Activated CD4-positive, alpha-beta T cell treated with anti-CD3 and anti-CD28 coated beads for 36 hours (primary cell): ENCODE measurements at regions not wholly inside any gene's neighbourhood (a gene's known extent, or its start where the extent isn't known, plus 50 kb on each side); places are given as distances from the start of the nearest gene placed in this dataset.
"Not testable (repeated sequence)": the region's sequence is repeated elsewhere in the genome, so short reads cannot be mapped to it uniquely, and the experiment has no call there.

ENCODE experiments used
- ATAC-seq: fragments of 200-7000 bp; cut with Tn5 transposase; one replicate; pipeline ENCODE4 v1.10.0; 2021; ENCODE audit warnings: mild to moderate bottlenecking, moderate library complexity
- CTCF ChIA-PET: fragments of 350-600 bp; sonication (Branson Sonifier 250); formaldehyde crosslinking; loops from one replicate; lab custom pipeline; 2021; ENCODE audit warnings: antibody characterized with exemption; lab: Charles Lee
- POLR2A ChIA-PET: fragments of 350-600 bp; sonication (Branson Sonifier 250); formaldehyde crosslinking; loops from one replicate; lab custom pipeline; 2021; ENCODE audit warnings: antibody characterized with exemption, inconsistent platforms; lab: Charles Lee
- DNase-seq: peaks from one replicate; pipeline ENCODE4 v3.0.0-alpha.2; 2020
- H3K27ac Mint-ChIP-seq: one replicate; pipeline ENCODE4 v1.8.0; 2021; ENCODE audit warnings: mixed read lengths
- H3K27me3 Mint-ChIP-seq: one replicate; pipeline ENCODE4 v1.8.0; 2021; ENCODE audit warnings: mixed read lengths
- H3K36me3 Mint-ChIP-seq: one replicate; pipeline ENCODE4 v1.8.0; 2021; ENCODE audit warnings: low read depth, mixed read lengths
- H3K4me1 Mint-ChIP-seq: one replicate; pipeline ENCODE4 v1.8.0; 2021; ENCODE audit warnings: mixed read lengths
- H3K4me3 Mint-ChIP-seq: one replicate; pipeline ENCODE4 v1.8.0; 2021; ENCODE audit warnings: mild to moderate bottlenecking, moderate library complexity, mixed read lengths
- H3K9me3 Mint-ChIP-seq: one replicate; pipeline ENCODE4 v1.8.0; 2021; ENCODE audit warnings: low read depth, mixed read lengths
- intact Hi-C, 2 experiments: fragments of 100-400 bp; cut with DNase I in 1 of 2; cut with micrococcal nuclease in 1 of 2; formaldehyde crosslinking; loops; one replicate each; pipeline versions ENCODE4 v1.14.2 to v1.15.1; 2022 to 2024; cut with DNase I, micrococcal nuclease

- ATAC-seq (no peak), DNase-seq (no peak)
- Mint-ChIP-seq H3K4me3 (no peak overlapping the region), H3K4me1 (peaks cover 3% of the 10 kb centered on the region), H3K27me3 (no peaks in the 10 kb centered on the region), H3K36me3 (no peaks in the 10 kb centered on the region), H3K9me3 (no peaks in the 10 kb centered on the region), H3K27ac (no peak overlapping the region)
- ChIA-PET POLR2A (interaction anchor here (0.7 kb wide), 1 partner anchor 1795 kb away, joined by 7 read pairs; no protein-coding TSS in a partner anchor), CTCF (interaction anchor here (0.8 kb wide), 1 partner anchor 9 kb away, joined by 3 read pairs; no protein-coding TSS in a partner anchor)
- intact Hi-C loops: no loop called here
These were observed 57.6 kb upstream of the TIAM2 start for GRCh38 chr6:154937306-154938220.

GRCh38 chr6:154938221-154938580 lies 56.9 kb upstream of the TIAM2 start:
- intact Hi-C loops: no loop called here
- Mint-ChIP-seq H3K27ac (no peak overlapping the region), H3K9me3 (no peaks in the 10 kb centered on the region), H3K4me3 (no peak overlapping the region), H3K4me1 (no peaks in the 10 kb centered on the region), H3K27me3 (no peaks in the 10 kb centered on the region), H3K36me3 (no peaks in the 10 kb centered on the region)
- ATAC-seq (no peak), DNase-seq (no peak)
- CTCF ChIA-PET: interaction anchor here (0.8 kb wide), 1 partner anchor 10 kb away, joined by 3 read pairs; no protein-coding TSS in a partner anchor
- POLR2A ChIA-PET: no interaction called here

GRCh38 chr6:154938727-154939285 lies 56.3 kb upstream of the TIAM2 start:
- H3K4me1 Mint-ChIP-seq, DNase-seq, H3K36me3 Mint-ChIP-seq, H3K27ac Mint-ChIP-seq, ATAC-seq, POLR2A ChIA-PET, intact Hi-C loops, H3K9me3 Mint-ChIP-seq, H3K27me3 Mint-ChIP-seq, H3K4me3 Mint-ChIP-seq: not testable (repeated sequence)
- CTCF ChIA-PET: interaction anchor here (0.6 to 0.8 kb wide), 2 partner anchors 10 to 152 kb away, joined by 3 read pairs; no protein-coding TSS in a partner anchor

- ATAC-seq: no peak
- Mint-ChIP-seq H3K27ac (no peak overlapping the region), H3K36me3 (peaks cover 14% of the 10 kb centered on the region), H3K9me3 (no peaks in the 10 kb centered on the region), H3K27me3 (no peaks in the 10 kb centered on the region), H3K4me3 (no peak overlapping the region), H3K4me1 (no peaks in the 10 kb centered on the region)
- CTCF ChIA-PET: interaction anchor here (2.8 kb wide), 1 partner anchor 13 kb away, joined by 7 read pairs; no protein-coding TSS in a partner anchor
- intact Hi-C loops: no loop called here
- no peak for DNase-seq
- POLR2A ChIA-PET: interaction anchor here (0.5 kb wide), 1 partner anchor 215 kb away, joined by 3 read pairs; no protein-coding TSS in a partner anchor
These were observed 52.3 kb upstream of the TIAM2 start for GRCh38 chr6:154942770-154943169.

- ChIA-PET CTCF (no interaction called here), POLR2A (no interaction called here)
- Mint-ChIP-seq H3K36me3 (peaks cover 18% of the 10 kb centered on the region), H3K27ac (no peak overlapping the region), H3K4me1 (no peaks in the 10 kb centered on the region), H3K9me3 (no peaks in the 10 kb centered on the region), H3K4me3 (no peak overlapping the region), H3K27me3 (no peaks in the 10 kb centered on the region)
- ATAC-seq: no peak
- intact Hi-C loops: no loop called here
- no peak for DNase-seq
These were observed 49.7 kb upstream of the TIAM2 start for GRCh38 chr6:154945271-154945890.
